IMR-90 (cell line): ENCODE measurements at regions not wholly inside any gene's neighbourhood (a gene's known extent, or its start where the extent isn't known, plus 50 kb on each side); places are given as distances from the start of the nearest gene placed in this dataset.

Source experiments
- CEBPB ChIP-seq: IDR thresholded peaks from 2 replicates; pipeline ENCODE4 v1.6.1; 2012; ENCODE audit warnings: low read depth, low read length, improper control_type of control experiment
- CTCF ChIP-seq: conservative IDR thresholded peaks from 2 replicates; pipeline ENCODE4 v1.5.1; 2012; ENCODE audit warnings: mild to moderate bottlenecking, low read depth, low read length, improper control_type of control experiment
- MAZ ChIP-seq: IDR thresholded peaks from 2 replicates; pipeline ENCODE4 v1.6.1; 2012; ENCODE audit warnings: low read depth, mild to moderate bottlenecking, low read length, improper control_type of control experiment, moderate library complexity, borderline replicate concordance
- MXI1 ChIP-seq: IDR thresholded peaks from 2 replicates; pipeline ENCODE4 v1.6.1; 2012; ENCODE audit warnings: low read depth, mild to moderate bottlenecking, low read length, moderate library complexity, borderline replicate concordance
- RAD21 ChIP-seq: IDR thresholded peaks from 2 replicates; pipeline ENCODE4 v1.6.1; 2012; ENCODE audit warnings: low read length, improper control_type of control experiment
- RFX5 ChIP-seq: IDR thresholded peaks from 2 replicates; pipeline ENCODE4 v1.8.0; 2012; ENCODE audit warnings: low read depth, mild to moderate bottlenecking, low read length, moderate library complexity
- SMC3 ChIP-seq: fragments of 150-350 bp; IDR thresholded peaks from 2 replicates; pipeline ENCODE4 v1.6.1; 2016; ENCODE audit warnings: low read depth, mild to moderate bottlenecking, antibody characterized with exemption, low read length, moderate library complexity

GRCh38 chr11:25920356-25920755, 411.6 kb upstream of the ANO3 start:
- TF ChIP-seq CTCF = no peak
- TF ChIP-seq CEBPB = no peak
- TF ChIP-seq MXI1 = no peak
- TF ChIP-seq RAD21 = no peak
- TF ChIP-seq RFX5 = no peak
- TF ChIP-seq MAZ = no peak
- no peak for TF ChIP-seq SMC3
